HEK293T (cell line): ENCODE measurements at regions not wholly inside any gene's neighbourhood (a gene's known extent, or its start where the extent isn't known, plus 50 kb on each side); places are given as distances from the start of the nearest gene placed in this dataset.

Source experiments
- ARNT ChIP-seq: fragments of 450-650 bp; IDR thresholded peaks from 2 replicates; pipeline ENCODE4 v1.6.1; 2017; ENCODE audit warnings: mild to moderate bottlenecking
- BHLHE40 ChIP-seq: fragments of 450-650 bp; IDR thresholded peaks from 2 replicates; pipeline ENCODE4 v1.6.1; 2016; ENCODE audit warnings: mild to moderate bottlenecking, moderate library complexity, borderline replicate concordance
- CTBP1 ChIP-seq: fragments of 450-650 bp; IDR thresholded peaks from 2 replicates; pipeline ENCODE4 v1.6.1; 2016; ENCODE audit warnings: borderline replicate concordance
- FOXA1 ChIP-seq: fragments of 450-650 bp; IDR thresholded peaks from 2 replicates; pipeline ENCODE4 v1.6.1; 2016; ENCODE audit warnings: mild to moderate bottlenecking
- FOXK2 ChIP-seq: fragments of 450-650 bp; IDR thresholded peaks from 2 replicates; pipeline ENCODE4 v1.6.1; 2016; ENCODE audit warnings: mild to moderate bottlenecking
- LEF1 ChIP-seq: fragments of 450-650 bp; IDR thresholded peaks from 2 replicates; pipeline ENCODE4 v1.6.1; 2017; ENCODE audit warnings: mild to moderate bottlenecking, borderline replicate concordance
- SP1 ChIP-seq: fragments of 450-650 bp; IDR thresholded peaks from 2 replicates; pipeline ENCODE4 v1.6.1; 2017
- SUZ12 ChIP-seq: fragments of 450-650 bp; IDR thresholded peaks from 2 replicates; pipeline ENCODE4 v1.6.1; 2016; ENCODE audit warnings: mild to moderate bottlenecking
- TARDBP ChIP-seq: fragments of 450-650 bp; IDR thresholded peaks from 2 replicates; pipeline ENCODE4 v1.6.1; 2016
- ZNF384 ChIP-seq: fragments of 450-650 bp; IDR thresholded peaks from 2 replicates; pipeline ENCODE4 v1.6.1; 2016
- TF ChIP-seq, protein P1 (sequence below): fragments of 450-650 bp; IDR thresholded peaks from 2 replicates; pipeline ENCODE4 v1.6.1; 2016

DNA sequence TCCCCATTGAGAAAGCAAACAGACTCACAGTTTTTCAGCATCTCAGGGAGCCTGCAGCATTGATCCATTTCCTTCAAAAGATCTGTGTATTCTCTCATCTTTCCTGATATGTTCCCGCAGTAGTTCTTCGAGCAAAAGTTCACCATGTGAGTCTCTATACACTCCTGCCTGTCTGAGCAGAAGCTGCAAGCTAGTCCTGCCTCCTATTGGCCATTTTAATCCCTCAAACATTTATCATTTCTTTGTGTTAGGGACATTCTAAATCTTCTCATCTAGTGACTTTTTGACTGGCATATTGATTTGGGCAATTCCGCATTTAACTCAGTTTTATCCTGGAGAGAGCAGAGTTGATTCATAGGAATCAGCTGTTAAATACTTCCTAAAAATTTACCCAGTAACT lies 660.4 kb upstream of the KLF12 start:
- TF ChIP-seq FOXK2 (no peak), TARDBP (no peak), SUZ12 (no peak), SP1 (no peak), CTBP1 (no peak), ZNF384 (no peak), LEF1 (no peak), FOXA1 (no peak), ARNT (no peak), BHLHE40 (no peak)
- TF ChIP-seq, protein P1, sequence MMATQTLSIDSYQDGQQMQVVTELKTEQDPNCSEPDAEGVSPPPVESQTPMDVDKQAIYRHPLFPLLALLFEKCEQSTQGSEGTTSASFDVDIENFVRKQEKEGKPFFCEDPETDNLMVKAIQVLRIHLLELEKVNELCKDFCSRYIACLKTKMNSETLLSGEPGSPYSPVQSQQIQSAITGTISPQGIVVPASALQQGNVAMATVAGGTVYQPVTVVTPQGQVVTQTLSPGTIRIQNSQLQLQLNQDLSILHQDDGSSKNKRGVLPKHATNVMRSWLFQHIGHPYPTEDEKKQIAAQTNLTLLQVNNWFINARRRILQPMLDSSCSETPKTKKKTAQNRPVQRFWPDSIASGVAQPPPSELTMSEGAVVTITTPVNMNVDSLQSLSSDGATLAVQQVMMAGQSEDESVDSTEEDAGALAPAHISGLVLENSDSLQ, result 0 out of 2 replicates have a peak, but pooled peaks have one; percentile 2
